ENCODE measurements at regions not wholly inside any gene's neighbourhood (a gene's known extent, or its start where the extent isn't known, plus 50 kb on each side); places are given as distances from the start of the nearest gene placed in this dataset.

- Histone ChIP-seq H3K9me3 (no peaks in the 10 kb centered on the region), H3K27ac (no peak overlapping the region), H3K4me3 (no peak overlapping the region), H3K4me1 (peaks cover under 1 to 2% of the 10 kb centered on the region in 2 donors), H3K36me3 (no peaks in the 10 kb centered on the region), H3K27me3 (no peaks in the 10 kb centered on the region)
- DNase-seq (no peak), ATAC-seq (no peak)
- in situ Hi-C loops (cut with MboI; ENCODE audit: low sequenced_read_pairs in 4 of 4) (loop anchor here in 1 of 4 donors (25.0 kb wide), 1 partner anchor 272 kb away; no protein-coding TSS in a partner anchor), intact Hi-C loops (cut with DNase I; ENCODE audit: low total_unique reads) (no loop called here)
- TF ChIP-seq POLR2A (IDR thresholded peaks at IDR 0.05) (no peak), CTCF (IDR thresholded peaks at IDR 0.05 in 4 of 5, conservative IDR thresholded peaks at IDR 0.05 in 1 of 5) (no peak)
Observed at GRCh38 chr5:111865356-111865755, 108.4 kb upstream of the NREP start.

GRCh38 chr5:111863801-111864200 lies 106.8 kb upstream of the NREP start:
- in situ Hi-C loops (cut with MboI; ENCODE audit: low sequenced_read_pairs in 4 of 4) (loop anchor here in 1 of 4 donors (25.0 kb wide), 1 partner anchor 274 kb away; no protein-coding TSS in a partner anchor), intact Hi-C loops (cut with DNase I; ENCODE audit: low total_unique reads) (no loop called here)
- no peaks in the 10 kb centered on the region for H3K36me3 ChIP-seq
- H3K9me3 ChIP-seq, result no peaks in the 10 kb centered on the region
- no peak overlapping the region for H3K4me3 ChIP-seq
- no peak overlapping the region for H3K27ac ChIP-seq
- H3K27me3 ChIP-seq, result no peaks in the 10 kb centered on the region
- H3K4me1 ChIP-seq, result peaks cover 12 to 16% of the 10 kb centered on the region in 2 donors
- ATAC-seq, result no peak
- DNase-seq, result no peak
- no peak for TF ChIP-seq CTCF (IDR thresholded peaks at IDR 0.05 in 4 of 5, conservative IDR thresholded peaks at IDR 0.05 in 1 of 5)
- no peak for TF ChIP-seq POLR2A (IDR thresholded peaks at IDR 0.05)

GRCh38 chr5:111859533-111860270 lies 102.7 kb upstream of the NREP start:
- H3K4me3 ChIP-seq, result no peak overlapping the region
- intact Hi-C loops (cut with DNase I; ENCODE audit: low total_unique reads) (no loop called here), in situ Hi-C loops (cut with MboI; ENCODE audit: low sequenced_read_pairs in 4 of 4) (loop anchor here in 1 of 4 donors (25.0 kb wide), 1 partner anchor 278 kb away; no protein-coding TSS in a partner anchor)
- DNase-seq (no peak), ATAC-seq (peak; percentile 84 to 89)
- peak overlapping the region in 2 of 4 donors; percentile 6 to 20 for H3K27ac ChIP-seq
- H3K4me1 ChIP-seq, result peaks cover 12 to 16% of the 10 kb centered on the region in 2 donors
- H3K27me3 ChIP-seq, result no peaks in the 10 kb centered on the region
- TF ChIP-seq POLR2A (IDR thresholded peaks at IDR 0.05) (no peak), CTCF (IDR thresholded peaks at IDR 0.05 in 4 of 5, conservative IDR thresholded peaks at IDR 0.05 in 1 of 5) (no peak)
- no peaks in the 10 kb centered on the region for H3K9me3 ChIP-seq
- no peaks in the 10 kb centered on the region for H3K36me3 ChIP-seq

GRCh38 chr5:111859031-111859430 lies 102.0 kb upstream of the NREP start:
- Histone ChIP-seq H3K4me3 (no peak overlapping the region), H3K27ac (no peak overlapping the region), H3K9me3 (no peaks in the 10 kb centered on the region), H3K27me3 (no peaks in the 10 kb centered on the region), H3K4me1 (peaks cover 12 to 16% of the 10 kb centered on the region in 2 donors), H3K36me3 (no peaks in the 10 kb centered on the region)
- ATAC-seq, result no peak
- no peak for DNase-seq
- TF ChIP-seq POLR2A (IDR thresholded peaks at IDR 0.05) (no peak), CTCF (IDR thresholded peaks at IDR 0.05 in 4 of 5, conservative IDR thresholded peaks at IDR 0.05 in 1 of 5) (no peak)
- in situ Hi-C loops (cut with MboI; ENCODE audit: low sequenced_read_pairs in 4 of 4) (loop anchor here in 1 of 4 donors (25.0 kb wide), 1 partner anchor 278 kb away; no protein-coding TSS in a partner anchor), intact Hi-C loops (cut with DNase I; ENCODE audit: low total_unique reads) (no loop called here)
